OCI-LY1 (cell line): ENCODE measurements at regions not wholly inside any gene's neighbourhood (a gene's known extent, or its start where the extent isn't known, plus 50 kb on each side); places are given as distances from the start of the nearest gene placed in this dataset.

Source experiments
- EZH2 ChIP-seq: fragments of 200-600 bp; sonication (generic), shearing (Covaris generic); IDR thresholded peaks from 2 replicates; pipeline ENCODE4 v1.8.0; 2017; ENCODE audit warnings: borderline replicate concordance, mixed run types, mild to moderate bottlenecking, antibody characterized with exemption, low read length, moderate library complexity, mixed read lengths
- TF ChIP-seq, protein P1 (sequence below): fragments of 200-600 bp; sonication (generic), shearing (Covaris generic); IDR thresholded peaks from 2 replicates; pipeline ENCODE4 v1.5.1; 2017; ENCODE audit warnings: mild to moderate bottlenecking, antibody characterized with exemption, low read length, moderate library complexity, mixed read lengths

DNA sequence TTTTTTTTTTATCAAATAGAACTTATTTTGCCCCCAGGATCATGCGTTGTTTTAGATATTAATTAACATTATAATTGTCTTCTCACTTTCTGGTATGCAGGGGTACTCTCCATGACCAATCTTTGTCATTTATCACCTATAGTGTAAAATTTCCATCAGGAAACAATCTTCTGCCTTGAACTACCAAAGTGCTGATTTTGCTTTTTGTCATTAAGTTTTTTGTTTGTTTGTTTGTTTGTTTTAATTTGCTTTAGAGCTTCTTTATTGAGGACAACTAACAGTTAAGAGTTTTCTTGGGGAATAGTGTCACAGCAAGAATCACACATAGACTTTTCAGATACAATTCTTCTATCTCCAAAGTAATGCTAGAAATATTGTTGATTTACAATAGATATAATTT is 171.2 kb upstream of the PRPS1L1 start:
- TF ChIP-seq, protein P1, sequence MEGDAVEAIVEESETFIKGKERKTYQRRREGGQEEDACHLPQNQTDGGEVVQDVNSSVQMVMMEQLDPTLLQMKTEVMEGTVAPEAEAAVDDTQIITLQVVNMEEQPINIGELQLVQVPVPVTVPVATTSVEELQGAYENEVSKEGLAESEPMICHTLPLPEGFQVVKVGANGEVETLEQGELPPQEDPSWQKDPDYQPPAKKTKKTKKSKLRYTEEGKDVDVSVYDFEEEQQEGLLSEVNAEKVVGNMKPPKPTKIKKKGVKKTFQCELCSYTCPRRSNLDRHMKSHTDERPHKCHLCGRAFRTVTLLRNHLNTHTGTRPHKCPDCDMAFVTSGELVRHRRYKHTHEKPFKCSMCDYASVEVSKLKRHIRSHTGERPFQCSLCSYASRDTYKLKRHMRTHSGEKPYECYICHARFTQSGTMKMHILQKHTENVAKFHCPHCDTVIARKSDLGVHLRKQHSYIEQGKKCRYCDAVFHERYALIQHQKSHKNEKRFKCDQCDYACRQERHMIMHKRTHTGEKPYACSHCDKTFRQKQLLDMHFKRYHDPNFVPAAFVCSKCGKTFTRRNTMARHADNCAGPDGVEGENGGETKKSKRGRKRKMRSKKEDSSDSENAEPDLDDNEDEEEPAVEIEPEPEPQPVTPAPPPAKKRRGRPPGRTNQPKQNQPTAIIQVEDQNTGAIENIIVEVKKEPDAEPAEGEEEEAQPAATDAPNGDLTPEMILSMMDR: no peak
- TF ChIP-seq EZH2: no peak
